HEK293 (cell line): ENCODE measurements at regions not wholly inside any gene's neighbourhood (a gene's known extent, or its start where the extent isn't known, plus 50 kb on each side); places are given as distances from the start of the nearest gene placed in this dataset.
"Not testable (repeated sequence)": the region's sequence is repeated elsewhere in the genome, so short reads cannot be mapped to it uniquely, and the experiment has no call there.

Source experiments
- CTCF ChIA-PET: fragments of 350-600 bp; formaldehyde crosslinking; extraction: SDS; loops from one replicate; lab custom pipeline; 2021; ENCODE audit warnings: antibody characterized with exemption; lab: Yijun Ruan, JAX
- POLR2A ChIA-PET: fragments of 300-600 bp; formaldehyde crosslinking; extraction: SDS; loops from one replicate; lab custom pipeline; 2020; ENCODE audit warnings: antibody characterized with exemption, inconsistent platforms; lab: Yijun Ruan, JAX
- H3K27ac ChIP-seq: fragments of 200-500 bp; sonication (Bioruptor generic); 2 replicates; pipeline ENCODE4 v1.5.1; 2014; ENCODE audit warnings: low read depth, low read length, control low read depth, inconsistent platforms; ENCODE audit errors: extremely low read depth
- H3K36me3 ChIP-seq, 2 experiments: fragments of 200-500 bp in 1 of 2; sonication (Bioruptor generic) in 1 of 2; 1 replicate in 1 of 2; 2 replicates in 1 of 2; pipeline ENCODE4 v1.5.1; 2014 to 2017; ENCODE audit warnings: inconsistent platforms in 2 of 2, low read length in 2 of 2; ENCODE audit not compliant: control insufficient read depth in 2 of 2, insufficient read depth in 1 of 2
- H3K4me1 ChIP-seq: fragments of 200-500 bp; sonication (Bioruptor generic); 2 replicates; pipeline ENCODE4 v1.5.1; 2014; ENCODE audit warnings: mild to moderate bottlenecking, low read length, inconsistent platforms; ENCODE audit not compliant: control insufficient read depth, insufficient read depth
- H3K4me3 ChIP-seq: 2 replicates; pipeline ENCODE4 v1.5.1; 2011; ENCODE audit warnings: low read depth, mild to moderate bottlenecking, control low read depth, low read length, moderate library complexity
- H3K9me3 ChIP-seq: fragments of 200-500 bp; sonication (Bioruptor generic); 2 replicates; pipeline ENCODE4 v1.5.1; 2014; ENCODE audit warnings: low read depth, low read length, inconsistent platforms; ENCODE audit not compliant: control insufficient read depth, insufficient read depth
- GFI1B ChIP-seq: fragments of 450-650 bp; formaldehyde crosslinking; IDR thresholded peaks from 2 replicates; pipeline ENCODE4 v1.5.1; 2016; ENCODE audit warnings: missing biosample characterization, missing genetic modification characterization
- KLF9 ChIP-seq: fragments of 450-650 bp; formaldehyde crosslinking; IDR thresholded peaks from 2 replicates; pipeline ENCODE4 v1.5.1; 2016; ENCODE audit warnings: missing biosample characterization, missing genetic modification characterization, low read depth
- MEIS1 ChIP-seq: sonication (generic); formaldehyde crosslinking; IDR thresholded peaks from 2 replicates; pipeline ENCODE4 v1.8.1; 2022; ENCODE audit warnings: missing genetic modification reagents, mild to moderate bottlenecking, borderline replicate concordance
- OSR2 ChIP-seq: fragments of 450-650 bp; formaldehyde crosslinking; IDR thresholded peaks from 2 replicates; pipeline ENCODE4 v1.5.1; 2016; ENCODE audit warnings: missing biosample characterization, missing genetic modification characterization
- PRDM6 ChIP-seq: fragments of 450-650 bp; formaldehyde crosslinking; IDR thresholded peaks from 2 replicates; pipeline ENCODE4 v1.5.1; 2017; ENCODE audit warnings: missing biosample characterization, missing genetic modification characterization
- SETDB1 ChIP-seq: IDR thresholded peaks from one replicate; pipeline ENCODE4 v1.6.1; 2017; ENCODE audit warnings: mild to moderate bottlenecking, low read length, moderate library complexity, mixed read lengths; ENCODE audit not compliant: insufficient read length
- TRIM28 ChIP-seq: IDR thresholded peaks from 2 replicates; pipeline ENCODE4 v1.6.1; 2011; ENCODE audit warnings: low read length, control low read depth, borderline replicate concordance
- TSHZ1 ChIP-seq: fragments of 450-650 bp; formaldehyde crosslinking; IDR thresholded peaks from 2 replicates; pipeline ENCODE4 v1.5.1; 2016; ENCODE audit warnings: missing biosample characterization, missing genetic modification characterization, borderline replicate concordance
- WT1 ChIP-seq: fragments of 450-650 bp; formaldehyde crosslinking; IDR thresholded peaks from 2 replicates; pipeline ENCODE4 v1.5.1; 2016; ENCODE audit warnings: missing biosample characterization, missing genetic modification characterization
- ZBTB20 ChIP-seq: fragments of 450-650 bp; formaldehyde crosslinking; IDR thresholded peaks from 2 replicates; pipeline ENCODE4 v1.5.1; 2016; ENCODE audit warnings: missing biosample characterization, missing genetic modification characterization
- ZBTB21 ChIP-seq: fragments of 450-650 bp; formaldehyde crosslinking; IDR thresholded peaks from 2 replicates; pipeline ENCODE4 v1.5.1; 2017; ENCODE audit warnings: missing biosample characterization, missing genetic modification characterization
- ZBTB26 ChIP-seq: fragments of 450-650 bp; formaldehyde crosslinking; optimal IDR thresholded peaks from 2 replicates; pipeline ENCODE3; 2016; ENCODE audit warnings: missing biosample characterization, mild to moderate bottlenecking, missing genetic modification characterization
- ZFP37 ChIP-seq: fragments of 450-650 bp; formaldehyde crosslinking; IDR thresholded peaks from 2 replicates; pipeline ENCODE4 v1.5.1; 2016; ENCODE audit warnings: missing biosample characterization, missing genetic modification characterization
- ZNF140 ChIP-seq: fragments of 450-650 bp; formaldehyde crosslinking; IDR thresholded peaks from 2 replicates; pipeline ENCODE4 v1.5.1; 2016; ENCODE audit warnings: missing biosample characterization, missing genetic modification characterization
- ZNF155 ChIP-seq: fragments of 450-650 bp; formaldehyde crosslinking; IDR thresholded peaks from 2 replicates; pipeline ENCODE4 v1.5.1; 2016; ENCODE audit warnings: missing biosample characterization, missing genetic modification characterization
- ZNF175 ChIP-seq: fragments of 450-650 bp; formaldehyde crosslinking; IDR thresholded peaks from 2 replicates; pipeline ENCODE4 v1.5.1; 2016; ENCODE audit warnings: missing biosample characterization, missing genetic modification characterization
- ZNF624 ChIP-seq: fragments of 450-650 bp; formaldehyde crosslinking; IDR thresholded peaks from 2 replicates; pipeline ENCODE4 v1.5.1; 2017; ENCODE audit warnings: missing biosample characterization, missing genetic modification characterization
- TF ChIP-seq, protein P1 (sequence below): fragments of 450-650 bp; formaldehyde crosslinking; IDR thresholded peaks from 2 replicates; pipeline ENCODE4 v1.5.1; 2016; ENCODE audit warnings: missing biosample characterization, missing genetic modification characterization
- TF ChIP-seq, protein P2 (sequence below): fragments of 450-650 bp; formaldehyde crosslinking; IDR thresholded peaks from 2 replicates; pipeline ENCODE4 v1.5.1; 2016; ENCODE audit warnings: missing biosample characterization, missing genetic modification characterization
- TF ChIP-seq, protein P3 (sequence below): fragments of 450-650 bp; formaldehyde crosslinking; IDR thresholded peaks from 2 replicates; pipeline ENCODE4 v1.5.1; 2016; ENCODE audit warnings: missing biosample characterization, missing genetic modification characterization
- TF ChIP-seq, protein P4 (sequence below): fragments of 450-650 bp; formaldehyde crosslinking; IDR thresholded peaks from 2 replicates; pipeline ENCODE4 v1.5.1; 2016; ENCODE audit warnings: missing biosample characterization, missing genetic modification characterization

- no peaks in the 10 kb centered on the region for H3K9me3 ChIP-seq
- H3K27ac ChIP-seq = no peak overlapping the region
Measured at GRCh38 chr4:151548708-151549107, 139.7 kb downstream of the FHIP1A start.

GRCh38 chr4:151549378-151549777, 140.4 kb downstream of the FHIP1A start:
- POLR2A ChIA-PET, H3K4me3 ChIP-seq, CTCF ChIA-PET, H3K9me3 ChIP-seq, H3K27ac ChIP-seq, H3K4me1 ChIP-seq, H3K36me3 ChIP-seq: not testable (repeated sequence)

More at GRCh38 chr4:151548708-151549107, 139.7 kb downstream of the FHIP1A start:
- no peak overlapping the region for H3K4me3 ChIP-seq
- H3K36me3 ChIP-seq = no peaks in the 10 kb centered on the region
- no peaks in the 10 kb centered on the region for H3K4me1 ChIP-seq
- CTCF ChIA-PET = no interaction called here
- POLR2A ChIA-PET = no interaction called here
- TF ChIP-seq SETDB1 (peak; percentile 84), ZNF175 (tag by site-specific recombination) (no peak), TRIM28 (no peak), PRDM6 (no peak), ZNF155 (tag by site-specific recombination) (no peak)
- TF ChIP-seq, all 188 proteins: peak for 1

DNA sequence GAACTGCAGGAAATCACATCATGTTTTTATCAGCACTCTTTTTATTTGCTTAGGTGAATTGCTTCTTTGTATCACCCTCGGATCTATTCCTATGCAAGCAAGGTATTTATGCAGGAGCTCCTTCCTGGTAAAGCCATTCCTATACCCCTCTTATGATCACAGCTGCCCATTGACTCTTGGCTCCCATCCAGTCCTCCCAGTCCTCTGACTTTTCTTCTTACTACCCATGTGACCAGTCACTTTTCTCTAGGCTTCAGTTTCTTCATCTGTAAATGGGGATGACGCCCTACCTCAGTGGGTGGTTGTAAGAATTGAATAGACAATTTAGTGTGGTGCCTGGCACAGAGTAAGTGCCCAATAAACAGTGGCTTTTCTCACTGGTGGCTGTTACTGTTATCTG, 144.9 kb downstream of the FHIP1A start:
- CTCF ChIA-PET = no interaction called here

More for the DNA sequence above, 144.9 kb downstream of the FHIP1A start:
- no peaks in the 10 kb centered on the region for H3K36me3 ChIP-seq
- no peaks in the 10 kb centered on the region for H3K4me1 ChIP-seq
- no peak overlapping the region for H3K4me3 ChIP-seq
- no peaks in the 10 kb centered on the region for H3K9me3 ChIP-seq
- TF ChIP-seq ZNF624 (tag by site-specific recombination) (no peak), ZBTB26 (no peak), MEIS1 (CRISPR knock-in tag) (no peak), WT1 (tag by site-specific recombination) (peak; percentile 34; the same call in 1 of the 2 replicates), ZBTB21 (tag by site-specific recombination) (no peak), ZFP37 (no peak), ZBTB20 (tag by site-specific recombination) (no peak), TSHZ1 (no peak), GFI1B (no peak), OSR2 (tag by site-specific recombination) (0 out of 2 replicates have a peak, but pooled peaks have one; percentile 15), KLF9 (tag by site-specific recombination) (no peak), ZNF140 (tag by site-specific recombination) (no peak)
- TF ChIP-seq, protein P1, sequence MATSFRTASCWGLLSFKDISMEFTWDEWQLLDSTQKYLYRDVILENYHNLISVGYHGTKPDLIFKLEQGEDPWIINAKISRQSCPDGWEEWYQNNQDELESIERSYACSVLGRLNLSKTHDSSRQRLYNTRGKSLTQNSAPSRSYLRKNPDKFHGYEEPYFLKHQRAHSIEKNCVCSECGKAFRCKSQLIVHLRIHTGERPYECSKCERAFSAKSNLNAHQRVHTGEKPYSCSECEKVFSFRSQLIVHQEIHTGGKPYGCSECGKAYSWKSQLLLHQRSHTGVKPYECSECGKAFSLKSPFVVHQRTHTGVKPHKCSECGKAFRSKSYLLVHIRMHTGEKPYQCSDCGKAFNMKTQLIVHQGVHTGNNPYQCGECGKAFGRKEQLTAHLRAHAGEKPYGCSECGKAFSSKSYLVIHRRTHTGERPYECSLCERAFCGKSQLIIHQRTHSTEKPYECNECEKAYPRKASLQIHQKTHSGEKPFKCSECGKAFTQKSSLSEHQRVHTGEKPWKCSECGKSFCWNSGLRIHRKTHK (tag by site-specific recombination) = no peak
- TF ChIP-seq, protein P2, sequence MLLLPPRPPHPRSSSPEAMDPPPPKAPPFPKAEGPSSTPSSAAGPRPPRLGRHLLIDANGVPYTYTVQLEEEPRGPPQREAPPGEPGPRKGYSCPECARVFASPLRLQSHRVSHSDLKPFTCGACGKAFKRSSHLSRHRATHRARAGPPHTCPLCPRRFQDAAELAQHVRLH (tag by site-specific recombination) = no peak
- TF ChIP-seq, protein P3, sequence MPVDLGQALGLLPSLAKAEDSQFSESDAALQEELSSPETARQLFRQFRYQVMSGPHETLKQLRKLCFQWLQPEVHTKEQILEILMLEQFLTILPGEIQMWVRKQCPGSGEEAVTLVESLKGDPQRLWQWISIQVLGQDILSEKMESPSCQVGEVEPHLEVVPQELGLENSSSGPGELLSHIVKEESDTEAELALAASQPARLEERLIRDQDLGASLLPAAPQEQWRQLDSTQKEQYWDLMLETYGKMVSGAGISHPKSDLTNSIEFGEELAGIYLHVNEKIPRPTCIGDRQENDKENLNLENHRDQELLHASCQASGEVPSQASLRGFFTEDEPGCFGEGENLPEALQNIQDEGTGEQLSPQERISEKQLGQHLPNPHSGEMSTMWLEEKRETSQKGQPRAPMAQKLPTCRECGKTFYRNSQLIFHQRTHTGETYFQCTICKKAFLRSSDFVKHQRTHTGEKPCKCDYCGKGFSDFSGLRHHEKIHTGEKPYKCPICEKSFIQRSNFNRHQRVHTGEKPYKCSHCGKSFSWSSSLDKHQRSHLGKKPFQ (tag by site-specific recombination) = no peak
- TF ChIP-seq, protein P4, sequence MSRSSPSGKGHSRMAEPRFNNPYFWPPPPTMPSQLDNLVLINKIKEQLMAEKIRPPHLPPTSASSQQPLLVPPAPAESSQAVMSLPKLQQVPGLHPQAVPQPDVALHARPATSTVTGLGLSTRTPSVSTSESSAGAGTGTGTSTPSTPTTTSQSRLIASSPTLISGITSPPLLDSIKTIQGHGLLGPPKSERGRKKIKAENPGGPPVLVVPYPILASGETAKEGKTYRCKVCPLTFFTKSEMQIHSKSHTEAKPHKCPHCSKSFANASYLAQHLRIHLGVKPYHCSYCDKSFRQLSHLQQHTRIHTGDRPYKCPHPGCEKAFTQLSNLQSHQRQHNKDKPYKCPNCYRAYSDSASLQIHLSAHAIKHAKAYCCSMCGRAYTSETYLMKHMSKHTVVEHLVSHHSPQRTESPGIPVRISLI (tag by site-specific recombination) = no peak
- POLR2A ChIA-PET = no interaction called here
- H3K27ac ChIP-seq = no peak overlapping the region
